Esophagus squamous epithelium (tissue), 5 donors: ENCODE measurements at regions not wholly inside any gene's neighbourhood (a gene's known extent, or its start where the extent isn't known, plus 50 kb on each side); places are given as distances from the start of the nearest gene placed in this dataset.
A peak's percentile ranks its signal among the peaks of the same experiment; 100 is the strongest.

Source experiments
- DNase-seq: peaks from one replicate; lab custom pipeline; 2025; lab: John Stamatoyannopoulos, UW
- H3K27ac ChIP-seq, 4 donors: fragments of 200-600 bp; sonication (generic); one replicate each; pipeline ENCODE4 v1.5.1; 2016 to 2019; ENCODE audit warnings: mild to moderate bottlenecking in 1 of 4
- H3K27me3 ChIP-seq, 4 donors: fragments of 200-600 bp; sonication (generic); 1 replicate in 3 of 4; 2 replicates in 1 of 4; pipeline versions ENCODE4 v1.5.1 to v1.6.0; 2017 to 2021; ENCODE audit warnings: antibody characterized with exemption in 1 of 4
- H3K36me3 ChIP-seq, 3 donors: fragments of 200-600 bp; sonication (generic); one replicate each; pipeline ENCODE4 v1.5.1; 2016 to 2019
- H3K4me1 ChIP-seq, 3 donors: fragments of 200-600 bp; sonication (generic); one replicate each; pipeline ENCODE4 v1.5.1; 2017 to 2019
- H3K4me3 ChIP-seq, 4 donors: fragments of 200-600 bp; sonication (generic); 1 replicate in 3 of 4; 2 replicates in 1 of 4; pipeline ENCODE4 v1.5.1; 2016 to 2019; ENCODE audit warnings: mild to moderate bottlenecking in 2 of 4, moderate library complexity in 1 of 4
- H3K9me3 ChIP-seq, 3 donors: fragments of 200-600 bp; sonication (generic); one replicate each; pipeline ENCODE4 v1.5.1; 2016 to 2019
- POLR2A ChIP-seq, 4 donors: fragments of 450-650 bp; IDR thresholded peaks; one replicate each; pipeline ENCODE4 v1.6.1; 2017; ENCODE audit warnings: antibody characterized with exemption in 4 of 4, mild to moderate bottlenecking in 4 of 4, moderate library complexity in 3 of 4
- WGBS, 2 donors: methylation state at CpG; one replicate each; pipeline ENCODE4 v1.1.5; 2018; 5-methylcytosine and 5-hydroxymethylcytosine counted together
- intact Hi-C: fragments of 100-400 bp; cut with DNase I; formaldehyde crosslinking; loops from one replicate; pipeline ENCODE4 v1.15.0; 2022
- TF ChIP-seq, protein P1 (sequence below), 6 experiments: fragments of 450-650 bp in 4 of 6; fragments of 200-600 bp in 2 of 6; sonication (generic) in 2 of 6; IDR thresholded peaks; one replicate each; pipeline ENCODE4 v1.5.1; 2016 to 2019; ENCODE audit warnings: antibody characterized with exemption in 6 of 6, mild to moderate bottlenecking in 4 of 6, moderate library complexity in 4 of 6
- donor health status: DM: yes; HTN: yes; CAD: no.

DNA sequence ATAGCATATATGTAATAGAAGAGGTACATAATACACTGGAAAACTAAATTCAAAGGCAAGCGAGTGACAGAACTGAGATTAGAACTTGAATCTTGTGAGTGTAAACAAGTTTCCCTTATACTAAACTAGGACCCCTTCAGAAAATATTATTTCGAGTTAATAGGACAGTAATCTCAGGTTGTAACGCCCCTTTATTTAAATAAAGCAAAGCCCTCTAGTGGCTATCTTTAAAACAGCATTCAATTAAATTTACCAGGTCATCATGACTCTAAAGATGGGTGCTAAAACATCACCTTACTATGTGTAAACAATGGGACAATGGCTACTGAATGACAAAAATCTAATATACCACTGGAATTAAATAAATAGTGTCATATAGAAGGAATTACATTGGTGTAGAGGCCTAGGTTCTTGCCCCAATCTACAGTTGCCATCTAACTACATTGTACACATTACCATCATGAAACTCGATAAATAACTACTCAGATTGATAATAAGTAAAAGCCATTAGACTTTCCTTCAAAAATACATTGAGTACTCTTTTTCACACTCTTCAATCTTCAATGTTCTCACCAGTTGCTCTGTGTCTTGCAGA lies 255.4 kb upstream of the IRAK1BP1 start:
- intact Hi-C loops: no loop called here

DNA sequence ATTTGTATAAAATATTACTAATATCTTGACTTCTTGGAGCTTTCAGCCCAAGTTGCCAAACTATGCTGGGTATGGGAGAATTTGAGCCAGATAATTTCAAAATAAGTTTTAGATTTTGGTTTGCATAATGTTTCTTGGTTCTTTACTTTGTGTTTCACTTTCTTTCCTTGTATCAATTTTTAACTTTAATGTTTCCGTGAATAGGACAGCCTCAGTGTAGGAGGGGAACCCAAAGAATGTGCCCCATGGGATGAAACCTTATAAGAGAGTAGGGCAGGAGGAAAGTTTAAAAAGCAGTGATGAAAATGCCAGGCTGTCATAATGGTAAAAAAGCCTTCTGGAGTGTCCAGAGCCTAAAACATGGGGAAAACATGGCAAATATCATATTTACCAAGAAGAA lies 252.4 kb upstream of the IRAK1BP1 start:
- no peaks in the 10 kb centered on the region for H3K9me3 ChIP-seq
- TF ChIP-seq, protein P1, sequence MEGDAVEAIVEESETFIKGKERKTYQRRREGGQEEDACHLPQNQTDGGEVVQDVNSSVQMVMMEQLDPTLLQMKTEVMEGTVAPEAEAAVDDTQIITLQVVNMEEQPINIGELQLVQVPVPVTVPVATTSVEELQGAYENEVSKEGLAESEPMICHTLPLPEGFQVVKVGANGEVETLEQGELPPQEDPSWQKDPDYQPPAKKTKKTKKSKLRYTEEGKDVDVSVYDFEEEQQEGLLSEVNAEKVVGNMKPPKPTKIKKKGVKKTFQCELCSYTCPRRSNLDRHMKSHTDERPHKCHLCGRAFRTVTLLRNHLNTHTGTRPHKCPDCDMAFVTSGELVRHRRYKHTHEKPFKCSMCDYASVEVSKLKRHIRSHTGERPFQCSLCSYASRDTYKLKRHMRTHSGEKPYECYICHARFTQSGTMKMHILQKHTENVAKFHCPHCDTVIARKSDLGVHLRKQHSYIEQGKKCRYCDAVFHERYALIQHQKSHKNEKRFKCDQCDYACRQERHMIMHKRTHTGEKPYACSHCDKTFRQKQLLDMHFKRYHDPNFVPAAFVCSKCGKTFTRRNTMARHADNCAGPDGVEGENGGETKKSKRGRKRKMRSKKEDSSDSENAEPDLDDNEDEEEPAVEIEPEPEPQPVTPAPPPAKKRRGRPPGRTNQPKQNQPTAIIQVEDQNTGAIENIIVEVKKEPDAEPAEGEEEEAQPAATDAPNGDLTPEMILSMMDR (IDR thresholded peaks at IDR 0.05): no peak
- TF ChIP-seq POLR2A (IDR thresholded peaks at IDR 0.05): no peak
- no peaks in the 10 kb centered on the region for H3K36me3 ChIP-seq
- no peaks in the 10 kb centered on the region for H3K4me1 ChIP-seq
- H3K4me3 ChIP-seq: no peak overlapping the region
- no peak for DNase-seq
- H3K27me3 ChIP-seq: no peaks in the 10 kb centered on the region
- H3K27ac ChIP-seq: no peak overlapping the region
- WGBS, 2 donors: 0% methylated on average over 1 of the region's 1 CpG
- intact Hi-C loops: no loop called here

More for the DNA sequence above, 255.4 kb upstream of the IRAK1BP1 start:
- TF ChIP-seq, protein P1 (IDR thresholded peaks at IDR 0.05): peak in 3 of 6 experiments; percentile 12 to 49 (median 32)
- no peak for TF ChIP-seq POLR2A (IDR thresholded peaks at IDR 0.05)
- no peak for DNase-seq
- Histone ChIP-seq H3K27ac (no peak overlapping the region), H3K4me1 (no peaks in the 10 kb centered on the region), H3K9me3 (no peaks in the 10 kb centered on the region), H3K4me3 (no peak overlapping the region), H3K27me3 (no peaks in the 10 kb centered on the region), H3K36me3 (no peaks in the 10 kb centered on the region)
- 55 to 57% methylated on average over 4 of the region's 4 CpGs for WGBS, 2 donors

DNA sequence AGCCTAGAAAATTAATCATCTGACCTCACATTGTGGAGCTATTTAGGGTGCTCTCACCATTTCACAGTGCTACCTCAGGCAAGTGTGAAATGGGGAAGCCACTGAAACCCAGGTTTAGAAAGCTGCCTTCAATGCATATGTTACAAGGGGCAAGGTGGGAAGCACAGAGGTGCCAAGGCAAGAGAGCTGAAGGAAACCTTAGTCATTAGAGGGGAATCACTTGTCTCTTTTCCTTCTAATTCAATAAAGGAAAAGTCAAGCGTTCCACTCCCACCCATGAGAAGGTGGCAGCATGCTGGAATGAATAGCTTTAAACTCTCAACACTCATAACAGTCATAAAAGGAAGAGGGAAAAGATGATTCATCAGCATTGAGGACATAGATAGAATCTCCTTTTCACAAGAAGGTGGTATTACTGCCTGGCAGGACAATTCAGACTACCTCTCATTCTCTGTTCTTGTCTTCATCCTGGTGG lies 251.9 kb upstream of the IRAK1BP1 start:
- intact Hi-C loops: no loop called here
- Histone ChIP-seq H3K27me3 (no peaks in the 10 kb centered on the region), H3K4me3 (no peak overlapping the region), H3K27ac (no peak overlapping the region), H3K36me3 (no peaks in the 10 kb centered on the region), H3K4me1 (no peaks in the 10 kb centered on the region), H3K9me3 (no peaks in the 10 kb centered on the region)
- no peak for TF ChIP-seq POLR2A (IDR thresholded peaks at IDR 0.05)
- TF ChIP-seq, protein P1 (IDR thresholded peaks at IDR 0.05): no peak
- no peak for DNase-seq
- 64 to 74% methylated on average over 1 of the region's 1 CpG for WGBS, 2 donors

DNA sequence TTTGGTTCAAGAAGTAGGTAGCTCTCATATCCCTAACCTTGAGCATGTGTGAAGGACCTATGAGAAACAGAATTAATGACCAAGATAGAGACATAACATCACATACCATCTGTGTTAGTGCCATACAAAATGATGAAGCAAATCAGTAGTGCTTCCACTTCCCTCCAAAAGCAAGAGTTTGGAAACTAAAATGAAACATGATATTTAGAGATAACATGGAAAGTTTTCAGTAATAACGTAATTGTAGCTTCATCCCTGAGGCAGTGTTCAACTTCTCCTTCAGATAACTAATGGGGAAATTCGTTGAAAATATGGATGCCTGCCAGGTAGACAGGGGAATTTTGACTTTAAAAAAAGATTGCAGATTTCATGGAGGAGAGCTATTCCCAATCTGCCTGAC lies 248.4 kb upstream of the IRAK1BP1 start:
- DNase-seq: no peak
- H3K4me3 ChIP-seq: no peak overlapping the region
- H3K27me3 ChIP-seq: no peaks in the 10 kb centered on the region
- H3K4me1 ChIP-seq: no peaks in the 10 kb centered on the region
- no peaks in the 10 kb centered on the region for H3K36me3 ChIP-seq
- WGBS, 2 donors: 19 to 25% methylated on average over 2 of the region's 2 CpGs
- intact Hi-C loops: no loop called here
- no peak overlapping the region for H3K27ac ChIP-seq
- no peak for TF ChIP-seq POLR2A (IDR thresholded peaks at IDR 0.05)
- TF ChIP-seq, protein P1 (IDR thresholded peaks at IDR 0.05): no peak
- H3K9me3 ChIP-seq: no peaks in the 10 kb centered on the region

DNA sequence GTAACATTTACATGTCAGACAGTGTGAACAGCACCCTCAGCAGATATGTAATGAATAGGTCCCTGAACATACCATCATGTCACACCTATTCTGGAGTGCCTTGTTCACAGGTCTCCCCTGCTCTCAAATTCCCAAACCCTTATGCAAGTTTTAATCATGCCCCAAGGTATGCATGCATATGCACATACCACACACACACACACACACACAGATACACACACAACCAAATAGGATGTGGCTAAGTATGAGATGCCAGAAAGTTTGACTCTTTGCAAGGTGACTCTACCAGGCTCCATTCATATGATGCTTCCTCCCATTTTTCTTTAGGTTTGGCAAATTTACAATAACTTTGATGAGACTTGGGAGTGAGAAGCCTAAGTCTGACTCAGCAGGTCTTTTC lies 243.8 kb upstream of the IRAK1BP1 start:
- no peaks in the 10 kb centered on the region for H3K9me3 ChIP-seq
- no peaks in the 10 kb centered on the region for H3K4me1 ChIP-seq
- DNase-seq: no peak
- no peaks in the 10 kb centered on the region for H3K36me3 ChIP-seq
- no peak for TF ChIP-seq POLR2A (IDR thresholded peaks at IDR 0.05)
- TF ChIP-seq, protein P1 (IDR thresholded peaks at IDR 0.05): no peak
- no peaks in the 10 kb centered on the region for H3K27me3 ChIP-seq
- H3K4me3 ChIP-seq: no peak overlapping the region
- intact Hi-C loops: no loop called here
- H3K27ac ChIP-seq: no peak overlapping the region
